Common myeloid progenitor, CD34-positive (primary cell): ENCODE measurements at regions not wholly inside any gene's neighbourhood (a gene's known extent, or its start where the extent isn't known, plus 50 kb on each side); places are given as distances from the start of the nearest gene placed in this dataset.
"Not testable (repeated sequence)": the region's sequence is repeated elsewhere in the genome, so short reads cannot be mapped to it uniquely, and the experiment has no call there.

ENCODE experiments used
- CTCF ChIA-PET: fragments of 350-600 bp; sonication (Branson Sonifier 250); formaldehyde crosslinking; loops from one replicate; lab custom pipeline; 2021; ENCODE audit warnings: antibody characterized with exemption; lab: Charles Lee
- POLR2A ChIA-PET: fragments of 350-600 bp; sonication (Branson Sonifier 250); formaldehyde crosslinking; loops from one replicate; lab custom pipeline; 2021; ENCODE audit warnings: antibody characterized with exemption; lab: Charles Lee
- DNase-seq, 3 donors: peaks; one replicate each; pipeline versions ENCODE4 v3.0.0 to v3.0.0-alpha.2; 2013
- H3K27ac ChIP-seq, 2 experiments: 1 replicate in 1 of 2; 2 replicates in 1 of 2; pipeline ENCODE4 v1.7.0; 2013; ENCODE audit warnings: inconsistent platforms in 2 of 2, low read length in 2 of 2, mild to moderate bottlenecking in 2 of 2, low read depth in 1 of 2, moderate library complexity in 1 of 2; ENCODE audit not compliant: severe bottlenecking in 2 of 2, insufficient read depth in 1 of 2, poor library complexity in 1 of 2
- H3K27me3 ChIP-seq, 5 experiments: replicated peaks in 2 of 5; 1 replicate in 3 of 5; 2 replicates in 2 of 5; pipeline versions ENCODE4 v1.6.1 to v1.7.0; 2013; ENCODE audit warnings: low read length in 4 of 5, mild to moderate bottlenecking in 2 of 5, moderate library complexity in 2 of 5, inconsistent platforms in 1 of 5; ENCODE audit not compliant: insufficient read depth in 5 of 5, control insufficient read depth in 4 of 5
- H3K36me3 ChIP-seq, 4 experiments: 1 replicate in 2 of 4; 2 replicates in 2 of 4; pipeline versions ENCODE4 v1.6.1 to v1.7.0; 2013; ENCODE audit warnings: low read length in 3 of 4, control low read depth in 1 of 4, mild to moderate bottlenecking in 1 of 4; ENCODE audit not compliant: control insufficient read depth in 4 of 4, insufficient read depth in 4 of 4
- H3K4me1 ChIP-seq, 4 experiments: 1 replicate in 3 of 4; 2 replicates in 1 of 4; pipeline versions ENCODE4 v1.6.1 to v1.7.1; 2013; ENCODE audit warnings: low read length in 3 of 4, mild to moderate bottlenecking in 3 of 4, control low read depth in 1 of 4, inconsistent platforms in 1 of 4, moderate library complexity in 1 of 4; ENCODE audit not compliant: control insufficient read depth in 4 of 4, insufficient read depth in 4 of 4; ENCODE audit errors: control extremely low read depth in 1 of 4
- H3K4me3 ChIP-seq, 7 experiments: 1 replicate in 4 of 7; 2 replicates in 3 of 7; pipeline versions ENCODE4 v1.5.1 to v1.7.0; 2013; ENCODE audit warnings: mild to moderate bottlenecking in 7 of 7, low read length in 6 of 7, moderate library complexity in 6 of 7, inconsistent platforms in 2 of 7, low read depth in 2 of 7, control low read depth in 1 of 7; ENCODE audit not compliant: insufficient read depth in 4 of 7, control insufficient read depth in 1 of 7; ENCODE audit errors: extremely low read depth in 1 of 7
- H3K9me3 ChIP-seq, 5 experiments: 1 replicate in 4 of 5; 2 replicates in 1 of 5; pipeline versions ENCODE4 v1.6.1 to v1.7.1; 2013; ENCODE audit warnings: low read length in 4 of 5, mild to moderate bottlenecking in 2 of 5, inconsistent platforms in 1 of 5, low read depth in 1 of 5, moderate library complexity in 1 of 5; ENCODE audit not compliant: control insufficient read depth in 4 of 5, insufficient read depth in 2 of 5; ENCODE audit errors: control extremely low read depth in 1 of 5
- WGBS: methylation state at CpG from one replicate; pipeline ENCODE4 v1.1.5; 2013; ENCODE audit not compliant: insufficient coverage; 5-methylcytosine and 5-hydroxymethylcytosine counted together

DNA sequence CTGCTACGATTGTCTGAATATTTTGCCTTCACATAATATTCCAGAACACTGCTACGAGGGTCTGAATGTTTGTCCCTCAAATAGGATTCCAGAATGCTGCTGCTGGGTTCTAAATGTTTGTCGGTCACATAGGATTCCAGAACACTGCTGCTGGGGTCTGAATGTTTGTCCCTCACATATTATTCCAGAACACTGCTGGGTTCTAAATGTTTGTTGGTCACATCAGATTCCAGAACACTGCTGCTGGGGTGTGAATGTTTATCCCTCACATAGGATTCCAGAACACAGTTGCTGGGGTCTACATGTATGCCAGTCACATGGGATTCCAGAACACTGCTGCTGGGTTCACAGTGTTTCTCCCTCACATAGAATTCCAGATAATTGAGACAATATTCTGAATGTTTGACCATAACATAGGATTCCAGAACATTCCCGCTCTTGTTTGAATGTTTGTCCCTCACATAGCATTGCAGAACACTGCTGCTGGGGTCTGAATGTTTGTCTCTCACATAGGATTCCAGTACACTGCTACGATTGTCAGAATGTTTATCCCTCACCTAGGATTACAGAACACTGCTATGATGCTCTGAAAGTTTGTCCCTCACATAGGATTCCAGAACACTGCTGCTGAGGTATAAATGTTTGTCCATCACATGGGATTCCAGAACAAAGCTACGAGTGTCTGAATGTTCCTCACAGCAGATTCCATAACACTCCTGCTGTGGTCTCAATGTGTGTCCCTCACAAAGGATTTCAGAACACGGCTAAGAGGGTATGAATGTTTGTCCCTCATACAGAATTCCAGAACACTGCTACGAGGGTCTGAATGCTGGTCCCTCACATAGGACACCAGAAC lies 201.8 kb downstream of the FOXD4L6 start:
- POLR2A ChIA-PET: no interaction called here
- Histone ChIP-seq H3K27me3 (no peaks in the 10 kb centered on the region), H3K4me3 (no peak overlapping the region), H3K36me3 (no peaks in the 10 kb centered on the region), H3K27ac (no peak overlapping the region), H3K9me3 (peaks cover 5 to 92% (median 47%) of the 10 kb centered on the region in 5 experiments), H3K4me1 (no peaks in the 10 kb centered on the region)
- CTCF ChIA-PET: no interaction called here
- DNase-seq: no peak
- WGBS: 70% methylated on average over 8 of the region's 8 CpGs

GRCh38 chr9:40925149-40925548 lies 203.3 kb downstream of the FOXD4L6 start:
- H3K27me3 ChIP-seq: no peaks in the 10 kb centered on the region
- POLR2A ChIA-PET: no interaction called here
- H3K36me3 ChIP-seq: no peaks in the 10 kb centered on the region
- no peaks in the 10 kb centered on the region for H3K4me1 ChIP-seq
- no peak for DNase-seq
- no peak overlapping the region for H3K27ac ChIP-seq
- H3K9me3 ChIP-seq: peaks cover 5 to 80% (median 40%) of the 10 kb centered on the region in 5 experiments
- CTCF ChIA-PET: no interaction called here
- H3K4me3 ChIP-seq: no peak overlapping the region
- WGBS: 78% methylated on average over 8 of the region's 8 CpGs

DNA sequence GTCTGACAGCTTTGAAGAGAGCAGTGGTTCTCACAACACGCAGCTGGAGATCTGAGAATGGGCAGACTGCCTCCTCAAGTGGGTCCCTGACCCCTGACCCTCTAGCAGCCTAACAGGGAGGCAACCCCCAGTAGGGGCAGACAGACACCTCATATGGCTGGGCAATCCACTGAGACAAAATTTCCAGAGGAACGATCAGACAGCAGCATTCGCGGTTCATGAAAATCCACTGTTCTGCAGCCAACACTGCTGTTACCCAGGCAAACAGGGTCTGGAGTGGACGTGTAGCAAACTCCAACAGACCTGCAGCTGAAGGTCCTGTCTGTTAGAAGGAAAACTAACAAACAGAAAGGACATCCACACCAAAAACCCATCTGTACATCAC lies 212.1 kb downstream of the FOXD4L6 start:
- CTCF ChIA-PET, POLR2A ChIA-PET, H3K4me1 ChIP-seq, H3K36me3 ChIP-seq, H3K27ac ChIP-seq, H3K4me3 ChIP-seq, DNase-seq, H3K27me3 ChIP-seq: not testable (repeated sequence)
- WGBS: 92% methylated on average over 4 of the region's 5 CpGs
- H3K9me3 ChIP-seq: peaks cover 10 to 60% (median 45%) of the 10 kb centered on the region in 5 experiments

GRCh38 chr9:40915660-40916398 lies 212.7 kb downstream of the FOXD4L6 start:
- CTCF ChIA-PET, POLR2A ChIA-PET, H3K4me1 ChIP-seq, H3K27ac ChIP-seq, H3K4me3 ChIP-seq, H3K36me3 ChIP-seq, H3K27me3 ChIP-seq, DNase-seq: not testable (repeated sequence)
- peaks cover 10 to 65% (median 45%) of the 10 kb centered on the region in 5 experiments for H3K9me3 ChIP-seq
- 86% methylated on average over 13 of the region's 13 CpGs for whole genome bisulfite sequencing

GRCh38 chr9:40914772-40915659 lies 213.5 kb downstream of the FOXD4L6 start:
- DNase-seq: no peak
- ChIA-PET CTCF (no interaction called here), POLR2A (no interaction called here)
- H3K4me3 ChIP-seq: no peak overlapping the region
- peaks cover 10 to 70% (median 49%) of the 10 kb centered on the region in 5 experiments for H3K9me3 ChIP-seq
- H3K36me3 ChIP-seq: no peaks in the 10 kb centered on the region
- no peaks in the 10 kb centered on the region for H3K27me3 ChIP-seq
- WGBS: 55% methylated on average over 5 of the region's 5 CpGs
- no peak overlapping the region for H3K27ac ChIP-seq
- H3K4me1 ChIP-seq: no peaks in the 10 kb centered on the region

DNA sequence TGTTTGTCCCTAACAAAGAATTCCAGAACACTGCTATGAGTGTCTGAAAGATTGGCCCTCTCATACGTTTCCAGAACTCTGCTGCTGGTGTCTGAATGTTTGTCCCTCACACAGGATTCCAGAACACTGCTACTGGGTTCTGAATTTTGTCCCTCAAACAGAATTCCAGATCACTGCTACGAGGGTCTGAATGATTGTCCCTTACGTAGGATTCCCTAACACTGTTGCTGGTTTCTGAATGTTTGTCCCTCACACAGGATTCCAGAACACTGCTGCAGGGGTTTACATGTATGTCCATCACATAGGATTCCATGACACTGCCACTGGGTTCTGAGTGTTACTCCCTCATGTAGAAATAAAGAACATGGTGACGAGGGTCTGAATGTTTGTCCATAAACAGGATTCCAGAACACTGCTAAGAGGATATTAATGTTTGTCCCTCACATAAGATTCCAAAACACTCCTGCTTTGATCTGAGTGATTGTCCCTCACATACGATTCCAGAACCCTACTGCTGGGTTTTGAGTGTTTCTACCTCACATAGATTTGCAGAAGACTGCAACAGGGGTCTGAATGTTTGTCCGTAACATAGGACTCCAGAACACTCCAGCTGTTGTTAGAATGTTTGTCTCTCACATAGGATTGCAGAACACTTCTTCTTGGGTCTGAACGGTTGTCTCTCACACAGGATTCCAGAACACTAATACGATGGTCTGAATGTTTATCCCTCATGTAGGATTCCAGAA lies 214.4 kb downstream of the FOXD4L6 start:
- no peak for DNase-seq
- Histone ChIP-seq H3K27me3 (no peaks in the 10 kb centered on the region), H3K36me3 (no peaks in the 10 kb centered on the region), H3K4me1 (no peaks in the 10 kb centered on the region), H3K27ac (no peak overlapping the region), H3K9me3 (peaks cover 10 to 76% (median 58%) of the 10 kb centered on the region in 5 experiments), H3K4me3 (no peak overlapping the region)
- ChIA-PET CTCF (no interaction called here), POLR2A (no interaction called here)
- 64% methylated on average over 8 of the region's 8 CpGs for WGBS
